MM.1S (cell line): ENCODE measurements at regions not wholly inside any gene's neighbourhood (a gene's known extent, or its start where the extent isn't known, plus 50 kb on each side); places are given as distances from the start of the nearest gene placed in this dataset.

Experiments
- DNase-seq: peaks from one replicate; pipeline ENCODE4 v3.0.0-alpha.2; 2015
- H2AFZ ChIP-seq: fragments of 300-600 bp; sonication (generic); 2 replicates; pipeline ENCODE4 v1.6.0; 2016; ENCODE audit warnings: antibody characterized with exemption, low read length
- H3F3A ChIP-seq: fragments of 300-600 bp; sonication (generic); 2 replicates; pipeline ENCODE4 v1.6.1; 2016; ENCODE audit warnings: mild to moderate bottlenecking, antibody characterized with exemption, low read length, moderate library complexity, mixed read lengths; ENCODE audit not compliant: insufficient read depth
- H3K27ac ChIP-seq: fragments of 300-600 bp; sonication (generic); 2 replicates; pipeline ENCODE4 v1.5.1; 2016; ENCODE audit warnings: mild to moderate bottlenecking, low read length
- H3K27me3 ChIP-seq: fragments of 300-600 bp; sonication (generic); replicated peaks from 2 replicates; pipeline ENCODE4 v1.6.0; 2016; ENCODE audit warnings: low read length; ENCODE audit not compliant: insufficient read depth
- H3K36me3 ChIP-seq: fragments of 300-600 bp; sonication (generic); replicated peaks from 2 replicates; pipeline ENCODE4 v1.6.1; 2016; ENCODE audit warnings: mild to moderate bottlenecking, low read length, mixed read lengths; ENCODE audit not compliant: insufficient read depth
- H3K4me1 ChIP-seq: fragments of 300-600 bp; sonication (generic); 2 replicates; pipeline ENCODE4 v1.6.1; 2016; ENCODE audit warnings: low read length, mixed read lengths
- H3K4me2 ChIP-seq: fragments of 300-600 bp; sonication (generic); 2 replicates; pipeline ENCODE4 v1.6.0; 2016; ENCODE audit warnings: low read depth, low read length
- H3K4me3 ChIP-seq: fragments of 300-600 bp; sonication (generic); 2 replicates; pipeline ENCODE4 v1.5.1; 2016; ENCODE audit warnings: low read length, mixed read lengths
- H3K79me2 ChIP-seq: fragments of 300-600 bp; sonication (generic); 2 replicates; pipeline ENCODE4 v1.6.1; 2016; ENCODE audit warnings: mixed run types, low read length, mixed read lengths
- H3K9ac ChIP-seq: fragments of 300-600 bp; sonication (generic); 2 replicates; pipeline ENCODE4 v1.6.1; 2016; ENCODE audit warnings: low read length, mixed read lengths
- H3K9me2 ChIP-seq: fragments of 300-600 bp; sonication (generic); replicated peaks from 2 replicates; pipeline ENCODE4 v1.6.1; 2016; ENCODE audit warnings: mild to moderate bottlenecking, low read length, mixed read lengths; ENCODE audit not compliant: insufficient read depth
- H3K9me3 ChIP-seq: fragments of 300-600 bp; sonication (generic); replicated peaks from 2 replicates; pipeline ENCODE4 v1.6.1; 2016; ENCODE audit warnings: mild to moderate bottlenecking, low read length, mixed read lengths; ENCODE audit not compliant: insufficient read depth
- H4K20me1 ChIP-seq: fragments of 300-600 bp; sonication (generic); 2 replicates; pipeline ENCODE4 v1.6.1; 2016; ENCODE audit warnings: mild to moderate bottlenecking, low read length, moderate library complexity, mixed read lengths; ENCODE audit not compliant: insufficient read depth
- EZH2 ChIP-seq: fragments of 300-600 bp; sonication (generic); optimal IDR thresholded peaks from 2 replicates; pipeline ENCODE3; 2017; ENCODE audit warnings: low read depth, mild to moderate bottlenecking, antibody characterized with exemption, low read length, mixed read lengths
- EZH2phosphoT487 ChIP-seq: fragments of 300-600 bp; sonication (generic); IDR thresholded peaks from 2 replicates; pipeline ENCODE4 v1.6.1; 2018; ENCODE audit warnings: antibody characterized with exemption, low read length
- TF ChIP-seq, protein P1 (sequence below): fragments of 300-600 bp; sonication (generic); IDR thresholded peaks from 2 replicates; pipeline ENCODE4 v1.5.1; 2016; ENCODE audit warnings: antibody characterized with exemption, low read length, mixed read lengths

DNA sequence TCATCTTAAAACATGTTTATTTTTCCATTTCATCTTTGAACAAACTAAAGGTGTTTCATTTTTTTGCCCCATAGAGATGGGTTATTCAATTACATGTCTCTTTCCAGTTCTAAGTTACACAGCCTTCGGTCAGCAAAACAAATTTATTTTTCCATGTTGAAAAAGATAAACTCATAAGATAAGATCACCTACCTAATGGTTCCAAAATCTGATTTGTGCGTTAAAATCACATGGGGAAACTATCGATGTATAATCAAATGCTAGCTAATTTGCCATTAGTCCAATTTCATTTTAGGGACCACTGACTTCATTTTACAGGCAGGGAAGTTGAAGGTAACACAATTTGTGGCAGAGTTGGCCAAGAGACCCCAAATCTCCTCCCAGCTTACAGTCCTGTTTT, 67.2 kb upstream of the ACSL1 start:
- H3K9me2 ChIP-seq, result no peaks in the 10 kb centered on the region
- H3K9ac ChIP-seq, result no peak overlapping the region
- no peak overlapping the region for H3K4me2 ChIP-seq
- TF ChIP-seq, protein P1, sequence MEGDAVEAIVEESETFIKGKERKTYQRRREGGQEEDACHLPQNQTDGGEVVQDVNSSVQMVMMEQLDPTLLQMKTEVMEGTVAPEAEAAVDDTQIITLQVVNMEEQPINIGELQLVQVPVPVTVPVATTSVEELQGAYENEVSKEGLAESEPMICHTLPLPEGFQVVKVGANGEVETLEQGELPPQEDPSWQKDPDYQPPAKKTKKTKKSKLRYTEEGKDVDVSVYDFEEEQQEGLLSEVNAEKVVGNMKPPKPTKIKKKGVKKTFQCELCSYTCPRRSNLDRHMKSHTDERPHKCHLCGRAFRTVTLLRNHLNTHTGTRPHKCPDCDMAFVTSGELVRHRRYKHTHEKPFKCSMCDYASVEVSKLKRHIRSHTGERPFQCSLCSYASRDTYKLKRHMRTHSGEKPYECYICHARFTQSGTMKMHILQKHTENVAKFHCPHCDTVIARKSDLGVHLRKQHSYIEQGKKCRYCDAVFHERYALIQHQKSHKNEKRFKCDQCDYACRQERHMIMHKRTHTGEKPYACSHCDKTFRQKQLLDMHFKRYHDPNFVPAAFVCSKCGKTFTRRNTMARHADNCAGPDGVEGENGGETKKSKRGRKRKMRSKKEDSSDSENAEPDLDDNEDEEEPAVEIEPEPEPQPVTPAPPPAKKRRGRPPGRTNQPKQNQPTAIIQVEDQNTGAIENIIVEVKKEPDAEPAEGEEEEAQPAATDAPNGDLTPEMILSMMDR, result no peak
- TF ChIP-seq EZH2 (no peak), EZH2phosphoT487 (no peak)
- no peaks in the 10 kb centered on the region for H3K79me2 ChIP-seq
- no peaks in the 10 kb centered on the region for H4K20me1 ChIP-seq
- no peak overlapping the region for H3K4me3 ChIP-seq
- no peaks in the 10 kb centered on the region for H3F3A ChIP-seq
- no peak overlapping the region for H3K27ac ChIP-seq
- DNase-seq, result no peak
- H2AFZ ChIP-seq, result no peak overlapping the region
- no peaks in the 10 kb centered on the region for H3K9me3 ChIP-seq
- H3K36me3 ChIP-seq, result no peaks in the 10 kb centered on the region
- no peaks in the 10 kb centered on the region for H3K27me3 ChIP-seq
- H3K4me1 ChIP-seq, result no peaks in the 10 kb centered on the region

DNA sequence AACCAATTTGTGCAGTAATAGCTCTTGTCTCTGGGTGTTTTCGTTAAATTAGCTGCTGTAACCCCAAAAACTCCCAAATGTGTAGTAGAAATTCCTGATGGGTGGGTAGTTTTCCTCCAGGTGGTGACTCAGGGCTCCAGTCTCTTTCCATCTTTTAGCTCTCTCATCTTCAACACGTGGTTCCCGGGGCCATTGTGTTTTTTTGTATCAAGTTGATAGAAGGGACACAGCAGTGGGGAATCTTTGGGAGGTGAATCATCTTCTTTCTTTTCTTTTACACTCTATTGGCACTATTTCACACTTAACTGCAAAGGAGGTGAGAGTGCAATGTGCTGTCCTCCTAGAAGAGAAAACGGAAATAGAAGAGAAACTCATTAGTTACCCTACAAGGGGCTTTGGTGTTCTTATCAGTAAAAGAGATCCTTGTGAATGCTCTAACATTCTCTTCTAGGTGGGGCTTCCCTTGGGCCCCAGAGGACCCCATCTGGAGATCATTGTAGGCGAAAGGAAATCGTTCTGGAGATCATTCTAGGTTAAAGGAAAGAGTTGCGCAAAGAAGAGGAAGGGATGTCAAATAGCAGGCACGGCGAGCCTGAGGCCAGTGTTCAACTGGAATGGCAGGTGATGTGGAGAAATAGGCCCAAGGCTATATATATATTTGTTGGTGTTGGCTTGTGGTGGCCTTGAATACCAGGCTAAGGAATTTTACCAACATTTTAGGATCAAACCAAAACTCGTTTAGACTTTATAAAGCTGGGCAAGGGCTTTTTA, 68.2 kb upstream of the ACSL1 start:
- no peaks in the 10 kb centered on the region for H3K36me3 ChIP-seq
- H3K9me3 ChIP-seq, result no peaks in the 10 kb centered on the region
- no peak overlapping the region for H2AFZ ChIP-seq
- H3K4me2 ChIP-seq, result no peak overlapping the region
- H3K27me3 ChIP-seq, result no peaks in the 10 kb centered on the region
- no peak overlapping the region for H3K27ac ChIP-seq
- no peaks in the 10 kb centered on the region for H3F3A ChIP-seq
- no peak for DNase-seq
- TF ChIP-seq, protein P1, result no peak
- TF ChIP-seq EZH2 (no peak), EZH2phosphoT487 (no peak)
- no peaks in the 10 kb centered on the region for H3K79me2 ChIP-seq
- no peak overlapping the region for H3K4me3 ChIP-seq
- no peaks in the 10 kb centered on the region for H3K9me2 ChIP-seq
- H3K9ac ChIP-seq, result no peak overlapping the region
- H4K20me1 ChIP-seq, result no peaks in the 10 kb centered on the region
- no peaks in the 10 kb centered on the region for H3K4me1 ChIP-seq

DNA sequence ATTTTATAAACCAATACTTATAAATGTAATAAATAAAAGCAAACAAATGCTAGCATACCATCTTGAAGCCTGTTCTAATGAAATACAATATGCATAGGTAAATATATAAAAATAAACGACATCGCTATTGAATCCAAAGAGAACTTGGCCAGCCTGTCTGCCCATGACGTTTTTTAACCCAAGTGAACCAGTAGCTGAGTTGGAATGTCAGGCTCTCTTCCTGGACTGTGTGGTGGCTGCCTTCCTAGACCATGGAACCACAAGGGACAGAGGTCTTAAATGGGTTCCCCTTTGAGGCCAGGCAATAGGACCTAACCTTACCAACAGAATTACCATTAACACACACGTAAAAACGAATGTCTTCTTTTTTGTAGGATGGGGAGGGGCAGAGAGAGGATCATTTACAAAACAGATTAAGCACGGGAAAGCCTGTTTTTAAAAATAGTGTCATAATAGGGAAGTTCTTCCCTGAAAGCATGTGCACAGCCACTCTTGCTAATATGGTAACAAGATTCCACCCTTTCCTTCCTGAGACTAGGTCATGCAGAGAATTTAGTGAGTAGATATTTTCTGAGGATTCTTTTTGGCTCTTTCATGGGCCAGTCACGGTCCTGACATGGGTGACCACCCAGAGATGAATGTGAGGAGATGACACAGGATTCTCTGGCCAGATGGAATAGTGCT, 69.4 kb upstream of the ACSL1 start:
- no peak overlapping the region for H3K4me3 ChIP-seq
- H3K79me2 ChIP-seq, result no peaks in the 10 kb centered on the region
- no peaks in the 10 kb centered on the region for H3K4me1 ChIP-seq
- no peak overlapping the region for H3K9ac ChIP-seq
- no peaks in the 10 kb centered on the region for H3K36me3 ChIP-seq
- no peak for DNase-seq
- H3K9me3 ChIP-seq, result no peaks in the 10 kb centered on the region
- no peaks in the 10 kb centered on the region for H3K27me3 ChIP-seq
- no peaks in the 10 kb centered on the region for H3F3A ChIP-seq
- no peak overlapping the region for H2AFZ ChIP-seq
- no peaks in the 10 kb centered on the region for H3K9me2 ChIP-seq
- H3K4me2 ChIP-seq, result no peak overlapping the region
- no peaks in the 10 kb centered on the region for H4K20me1 ChIP-seq
- H3K27ac ChIP-seq, result no peak overlapping the region
- TF ChIP-seq, protein P1, result no peak
- no peak for TF ChIP-seq EZH2
- TF ChIP-seq EZH2phosphoT487, result no peak
